ENCODE measurements at regions not wholly inside any gene's neighbourhood (a gene's known extent, or its start where the extent isn't known, plus 50 kb on each side); places are given as distances from the start of the nearest gene placed in this dataset.

GRCh38 chr2:150812066-150812465 lies 324.6 kb upstream of the RND3 start:
- no peaks in the 10 kb centered on the region for H3K4me1 ChIP-seq
- intact Hi-C loops (cut with DNase I; ENCODE audit: low total_unique reads), result no loop called here
- no peak overlapping the region for H3K27ac ChIP-seq
- no peak for DNase-seq
- H3K36me3 ChIP-seq, result no peaks in the 10 kb centered on the region
- no peak overlapping the region for H3K4me3 ChIP-seq
- no peaks in the 10 kb centered on the region for H3K9me3 ChIP-seq
- TF ChIP-seq POLR2A (IDR thresholded peaks at IDR 0.05) (no peak), CTCF (IDR thresholded peaks at IDR 0.05) (no peak)
- no peaks in the 10 kb centered on the region for H3K27me3 ChIP-seq

GRCh38 chr2:150811259-150811855 lies 323.9 kb upstream of the RND3 start:
- Histone ChIP-seq H3K27ac (no peak overlapping the region), H3K4me1 (no peaks in the 10 kb centered on the region), H3K36me3 (no peaks in the 10 kb centered on the region), H3K9me3 (no peaks in the 10 kb centered on the region), H3K4me3 (no peak overlapping the region), H3K27me3 (no peaks in the 10 kb centered on the region)
- TF ChIP-seq CTCF (IDR thresholded peaks at IDR 0.05), result no peak
- DNase-seq, result no peak
- intact Hi-C loops (cut with DNase I; ENCODE audit: low total_unique reads), result no loop called here

- no peak overlapping the region for H3K27ac ChIP-seq
- H3K4me1 ChIP-seq, result no peaks in the 10 kb centered on the region
- no peaks in the 10 kb centered on the region for H3K27me3 ChIP-seq
- no peaks in the 10 kb centered on the region for H3K36me3 ChIP-seq
- intact Hi-C loops (cut with DNase I; ENCODE audit: low total_unique reads), result no loop called here
- no peaks in the 10 kb centered on the region for H3K9me3 ChIP-seq
- no peak overlapping the region for H3K4me3 ChIP-seq
- DNase-seq, result no peak
- TF ChIP-seq CTCF (IDR thresholded peaks at IDR 0.05), result no peak
- no peak for TF ChIP-seq POLR2A (IDR thresholded peaks at IDR 0.05)
These were observed 321.6 kb upstream of the RND3 start for GRCh38 chr2:150809103-150809502.

GRCh38 chr2:150806336-150806735 lies 318.9 kb upstream of the RND3 start:
- H3K27me3 ChIP-seq, result no peaks in the 10 kb centered on the region
- intact Hi-C loops (cut with DNase I; ENCODE audit: low total_unique reads), result no loop called here

More at GRCh38 chr2:150806336-150806735, 318.9 kb upstream of the RND3 start:
- TF ChIP-seq CTCF (IDR thresholded peaks at IDR 0.05) (no peak), POLR2A (IDR thresholded peaks at IDR 0.05) (no peak)
- H3K9me3 ChIP-seq, result no peaks in the 10 kb centered on the region
- H3K27ac ChIP-seq, result no peak overlapping the region
- H3K4me3 ChIP-seq, result no peak overlapping the region
- DNase-seq, result no peak
- no peaks in the 10 kb centered on the region for H3K36me3 ChIP-seq
- no peaks in the 10 kb centered on the region for H3K4me1 ChIP-seq
